ENCODE measurements at regions not wholly inside any gene's neighbourhood (a gene's known extent, or its start where the extent isn't known, plus 50 kb on each side); places are given as distances from the start of the nearest gene placed in this dataset.

DNA sequence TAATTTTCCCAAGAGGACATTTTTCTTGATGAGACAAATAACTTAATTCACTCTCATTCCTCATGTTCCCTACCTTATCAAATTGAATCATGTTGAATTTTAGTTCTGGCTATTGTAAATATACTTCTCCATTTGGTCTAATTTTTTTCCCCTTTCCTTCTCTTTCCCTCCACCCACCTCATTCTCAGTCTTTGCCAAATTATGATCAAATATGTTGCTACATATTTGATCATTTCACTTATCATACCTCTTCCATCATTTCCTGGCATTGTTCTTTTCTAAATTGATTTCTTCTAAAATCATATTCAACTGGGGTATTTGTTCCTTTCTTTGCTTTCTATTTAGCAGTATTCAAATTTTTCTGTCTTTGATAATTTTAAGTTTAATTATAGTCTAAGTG lies 52.3 kb downstream of the HDGFL1 start:
- Histone ChIP-seq H3K27ac (replicated peaks) (peak overlapping the region; percentile 22), H3K27me3 (ENCODE audit: low read depth) (no peaks in the 10 kb centered on the region), H3K4me3 (no peak overlapping the region), H3K9me3 (replicated peaks) (peaks cover 37% of the 10 kb centered on the region), H3K36me3 (no peaks in the 10 kb centered on the region), H3K4me1 (peaks cover 16% of the 10 kb centered on the region)
- DNase-seq: no peak
- TF ChIP-seq, protein P1, sequence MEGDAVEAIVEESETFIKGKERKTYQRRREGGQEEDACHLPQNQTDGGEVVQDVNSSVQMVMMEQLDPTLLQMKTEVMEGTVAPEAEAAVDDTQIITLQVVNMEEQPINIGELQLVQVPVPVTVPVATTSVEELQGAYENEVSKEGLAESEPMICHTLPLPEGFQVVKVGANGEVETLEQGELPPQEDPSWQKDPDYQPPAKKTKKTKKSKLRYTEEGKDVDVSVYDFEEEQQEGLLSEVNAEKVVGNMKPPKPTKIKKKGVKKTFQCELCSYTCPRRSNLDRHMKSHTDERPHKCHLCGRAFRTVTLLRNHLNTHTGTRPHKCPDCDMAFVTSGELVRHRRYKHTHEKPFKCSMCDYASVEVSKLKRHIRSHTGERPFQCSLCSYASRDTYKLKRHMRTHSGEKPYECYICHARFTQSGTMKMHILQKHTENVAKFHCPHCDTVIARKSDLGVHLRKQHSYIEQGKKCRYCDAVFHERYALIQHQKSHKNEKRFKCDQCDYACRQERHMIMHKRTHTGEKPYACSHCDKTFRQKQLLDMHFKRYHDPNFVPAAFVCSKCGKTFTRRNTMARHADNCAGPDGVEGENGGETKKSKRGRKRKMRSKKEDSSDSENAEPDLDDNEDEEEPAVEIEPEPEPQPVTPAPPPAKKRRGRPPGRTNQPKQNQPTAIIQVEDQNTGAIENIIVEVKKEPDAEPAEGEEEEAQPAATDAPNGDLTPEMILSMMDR (IDR thresholded peaks at IDR 0.05; ENCODE audit: borderline replicate concordance): no peak
- intact Hi-C loops (cut with micrococcal nuclease): no loop called here

- intact Hi-C loops (cut with micrococcal nuclease): no loop called here
Observed at GRCh38 chr6:22622351-22622750, 53.0 kb downstream of the HDGFL1 start.

DNA sequence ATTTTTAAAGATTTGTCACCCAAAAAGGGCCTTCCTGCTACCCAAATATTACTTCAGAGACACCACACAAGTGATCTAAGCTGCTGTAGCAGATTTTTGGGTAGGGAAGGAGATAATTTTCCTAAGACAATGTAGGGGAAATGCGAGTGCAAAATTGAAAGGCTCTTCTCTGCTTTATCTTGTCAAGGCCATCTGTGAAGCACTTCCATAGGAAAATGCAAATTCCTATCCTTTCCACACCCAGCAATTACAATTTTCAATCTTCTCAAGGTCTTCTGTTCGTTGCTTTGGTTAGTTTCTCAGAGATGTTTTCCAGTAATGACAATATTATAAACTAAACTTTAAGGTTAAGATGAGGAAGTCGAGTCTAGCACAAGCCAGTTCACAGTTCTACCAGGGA lies 53.4 kb downstream of the HDGFL1 start:
- H3K36me3 ChIP-seq: no peaks in the 10 kb centered on the region
- H3K4me3 ChIP-seq: no peak overlapping the region
- intact Hi-C loops (cut with micrococcal nuclease): no loop called here
- peaks cover 16% of the 10 kb centered on the region for H3K4me1 ChIP-seq
- peaks cover 37% of the 10 kb centered on the region for H3K9me3 ChIP-seq (replicated peaks)
- TF ChIP-seq, protein P1 (IDR thresholded peaks at IDR 0.05; ENCODE audit: borderline replicate concordance): no peak
- DNase-seq: no peak
- H3K27me3 ChIP-seq (ENCODE audit: low read depth): no peaks in the 10 kb centered on the region
- H3K27ac ChIP-seq (replicated peaks): peak overlapping the region; percentile 22

More at GRCh38 chr6:22622351-22622750, 53.0 kb downstream of the HDGFL1 start:
- TF ChIP-seq, protein P1 (IDR thresholded peaks at IDR 0.05; ENCODE audit: borderline replicate concordance): no peak
- Histone ChIP-seq H3K4me3 (no peak overlapping the region), H3K4me1 (peaks cover 16% of the 10 kb centered on the region), H3K27ac (replicated peaks) (peak overlapping the region; percentile 22), H3K36me3 (no peaks in the 10 kb centered on the region), H3K27me3 (ENCODE audit: low read depth) (no peaks in the 10 kb centered on the region), H3K9me3 (replicated peaks) (peaks cover 37% of the 10 kb centered on the region)
- no peak for DNase-seq

DNA sequence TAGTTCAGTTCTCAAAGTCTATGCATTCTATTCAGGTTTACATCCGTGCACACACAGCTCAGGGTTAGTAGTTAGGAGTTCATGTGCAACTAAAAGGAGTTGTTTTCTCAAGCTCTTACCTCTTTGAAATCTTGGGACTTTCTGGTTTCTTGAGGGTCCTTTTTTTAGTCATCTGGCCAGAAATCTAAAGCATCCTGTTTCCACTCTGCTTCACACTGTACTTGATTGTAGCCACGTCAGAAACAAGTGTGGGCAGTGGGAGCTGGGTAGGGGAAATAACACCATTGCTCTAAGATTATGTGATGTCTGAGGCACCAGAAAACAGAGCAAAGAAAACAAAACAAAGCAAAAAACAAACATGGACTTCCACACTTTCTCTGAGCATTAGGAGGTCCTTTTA lies 58.3 kb downstream of the HDGFL1 start:
- TF ChIP-seq, protein P1 (IDR thresholded peaks at IDR 0.05; ENCODE audit: borderline replicate concordance): no peak
- peaks cover 25% of the 10 kb centered on the region for H3K4me1 ChIP-seq
- H3K4me3 ChIP-seq: no peak overlapping the region
- peaks cover 31% of the 10 kb centered on the region for H3K9me3 ChIP-seq (replicated peaks)
- no peak overlapping the region for H3K27ac ChIP-seq (replicated peaks)
- no peaks in the 10 kb centered on the region for H3K36me3 ChIP-seq
- DNase-seq: no peak
- intact Hi-C loops (cut with micrococcal nuclease): no loop called here
- no peaks in the 10 kb centered on the region for H3K27me3 ChIP-seq (ENCODE audit: low read depth)

DNA sequence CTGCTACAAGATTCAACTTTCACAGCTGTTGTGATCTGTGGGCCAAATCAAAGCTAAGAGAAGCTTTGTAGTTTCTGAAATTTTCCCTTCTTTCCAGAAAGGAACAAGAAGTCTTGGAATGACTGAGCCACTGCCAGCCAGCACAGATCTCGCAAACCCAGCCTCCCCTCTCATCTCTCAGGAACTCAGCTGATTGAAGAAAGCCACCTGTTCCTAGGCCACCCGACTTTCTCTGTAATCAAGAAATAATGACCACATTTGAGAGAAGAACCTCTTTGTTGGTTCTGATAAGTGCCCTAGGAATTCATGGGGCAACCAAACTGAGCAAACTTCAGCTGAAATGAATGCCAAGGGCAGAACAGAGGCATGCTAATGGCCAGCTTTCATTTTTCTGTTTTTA lies 61.7 kb downstream of the HDGFL1 start:
- H3K4me1 ChIP-seq: peaks cover 25% of the 10 kb centered on the region
- no peak overlapping the region for H3K4me3 ChIP-seq
- no peaks in the 10 kb centered on the region for H3K36me3 ChIP-seq
- no peaks in the 10 kb centered on the region for H3K27me3 ChIP-seq (ENCODE audit: low read depth)
- no peak overlapping the region for H3K27ac ChIP-seq (replicated peaks)
- DNase-seq: peak; percentile 27
- intact Hi-C loops (cut with micrococcal nuclease): no loop called here
- TF ChIP-seq, protein P1 (IDR thresholded peaks at IDR 0.05; ENCODE audit: borderline replicate concordance): no peak
- H3K9me3 ChIP-seq (replicated peaks): peaks cover 27% of the 10 kb centered on the region

Measured in left ventricle myocardium inferior (tissue), 1 donor.